Naive thymus-derived CD8-positive, alpha-beta T cell (primary cell): ENCODE measurements at regions not wholly inside any gene's neighbourhood (a gene's known extent, or its start where the extent isn't known, plus 50 kb on each side); places are given as distances from the start of the nearest gene placed in this dataset.

ENCODE experiments used
- ATAC-seq, 2 donors: fragments of 150-1000 bp; cut with Tn5 transposase in 1 of 2; sonication (Bioruptor Pico), chemical (Tn5 transposase) in 1 of 2; 1 replicate in 1 of 2; 2 replicates in 1 of 2; pipeline ENCODE4 v1.10.0; 2021; ENCODE audit warnings: mild to moderate bottlenecking in 2 of 2, moderate library complexity in 2 of 2
- POLR2A ChIA-PET: fragments of 350-600 bp; sonication (Branson Sonifier 250); formaldehyde crosslinking; loops from one replicate; lab custom pipeline; 2021; ENCODE audit warnings: antibody characterized with exemption; lab: Charles Lee
- DNase-seq, 10 donors: peaks; one replicate each; pipeline versions ENCODE4 v3.0.0 to v3.0.0-alpha.2; 2020 to 2022
- H3K27ac Mint-ChIP-seq, 10 donors: one replicate each; pipeline ENCODE4 v1.8.0; 2020 to 2022; ENCODE audit warnings: mild to moderate bottlenecking in 10 of 10, mixed read lengths in 10 of 10, moderate library complexity in 4 of 10, inconsistent platforms in 1 of 10
- H3K27me3 Mint-ChIP-seq, 5 donors: one replicate each; pipeline ENCODE4 v1.8.0; 2021 to 2022; ENCODE audit warnings: mixed read lengths in 5 of 5
- H3K36me3 Mint-ChIP-seq, 3 donors: one replicate each; pipeline ENCODE4 v1.8.0; 2020 to 2022; ENCODE audit warnings: mixed read lengths in 3 of 3, mild to moderate bottlenecking in 2 of 3, inconsistent platforms in 1 of 3
- H3K4me1 Mint-ChIP-seq, 4 donors: one replicate each; pipeline ENCODE4 v1.8.0; 2021 to 2022; ENCODE audit warnings: mixed read lengths in 4 of 4
- H3K4me3 Mint-ChIP-seq, 10 donors: one replicate each; pipeline ENCODE4 v1.8.0; 2020 to 2022; ENCODE audit warnings: mild to moderate bottlenecking in 10 of 10, mixed read lengths in 10 of 10, moderate library complexity in 6 of 10, inconsistent platforms in 1 of 10
- H3K9me3 Mint-ChIP-seq, 9 donors: one replicate each; pipeline ENCODE4 v1.8.0; 2020 to 2022; ENCODE audit warnings: mixed read lengths in 9 of 9, mild to moderate bottlenecking in 3 of 9, inconsistent platforms in 1 of 9, moderate library complexity in 1 of 9

DNA sequence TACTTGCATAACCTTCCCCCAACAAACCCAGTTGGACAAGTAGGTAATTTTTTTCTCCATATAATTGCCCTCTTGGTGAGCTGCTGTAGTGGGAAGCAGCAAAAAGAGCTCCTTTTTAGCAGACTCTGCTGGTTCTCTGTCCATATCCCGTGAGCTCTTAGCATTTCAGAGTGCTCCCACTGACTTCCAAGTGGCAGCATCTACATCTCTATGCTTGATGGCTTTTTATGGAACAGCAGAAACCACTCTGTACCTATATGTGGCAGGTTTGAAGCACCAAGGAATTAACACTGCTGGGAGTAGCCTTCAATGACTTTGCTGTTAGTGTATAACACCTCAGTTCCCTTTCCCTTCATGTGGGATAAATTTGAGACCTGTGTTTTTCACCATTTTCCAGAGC, 168.4 kb upstream of the NHS start:
- peaks cover 0 to 2% (median 0%) of the 10 kb centered on the region in 4 donors for H3K4me1 Mint-ChIP-seq
- H3K9me3 Mint-ChIP-seq = peaks cover 0 to 6% (median 0%) of the 10 kb centered on the region in 9 donors
- H3K27me3 Mint-ChIP-seq = peaks cover 0 to 10% (median 3%) of the 10 kb centered on the region in 5 donors
- no peak overlapping the region for H3K27ac Mint-ChIP-seq
- H3K36me3 Mint-ChIP-seq = no peaks in the 10 kb centered on the region
- ATAC-seq (no peak), DNase-seq (no peak)
- H3K4me3 Mint-ChIP-seq = no peak overlapping the region
- POLR2A ChIA-PET = no interaction called here

DNA sequence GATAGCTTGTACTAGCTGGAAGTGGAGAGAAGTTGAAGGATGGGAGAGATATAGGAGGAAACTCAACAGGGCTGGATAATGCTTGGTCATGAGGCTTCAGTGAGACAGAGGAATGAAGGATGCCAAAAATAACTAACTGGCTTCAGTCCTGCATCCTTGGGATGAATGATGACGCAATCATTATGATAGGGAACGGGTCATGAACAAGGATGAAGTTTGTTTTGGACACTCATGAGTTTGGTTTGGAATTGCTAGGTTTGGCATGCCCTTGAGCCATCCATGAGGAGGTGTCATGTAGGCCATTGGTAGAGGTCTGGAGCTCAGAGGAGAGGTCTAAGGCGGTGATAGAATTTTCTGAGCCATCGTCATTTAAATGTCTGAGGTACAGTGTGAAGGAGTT, 160.0 kb upstream of the NHS start:
- peaks cover 0 to 20% (median 11%) of the 10 kb centered on the region in 9 donors for H3K9me3 Mint-ChIP-seq
- H3K27me3 Mint-ChIP-seq = peaks cover 3 to 22% (median 7%) of the 10 kb centered on the region in 5 donors
- no peak overlapping the region for H3K27ac Mint-ChIP-seq
- no peaks in the 10 kb centered on the region for H3K36me3 Mint-ChIP-seq
- DNase-seq (no peak), ATAC-seq (no peak)
- POLR2A ChIA-PET = no interaction called here
- no peak overlapping the region for H3K4me3 Mint-ChIP-seq
- H3K4me1 Mint-ChIP-seq = peaks cover 0 to 2% (median 0%) of the 10 kb centered on the region in 4 donors

DNA sequence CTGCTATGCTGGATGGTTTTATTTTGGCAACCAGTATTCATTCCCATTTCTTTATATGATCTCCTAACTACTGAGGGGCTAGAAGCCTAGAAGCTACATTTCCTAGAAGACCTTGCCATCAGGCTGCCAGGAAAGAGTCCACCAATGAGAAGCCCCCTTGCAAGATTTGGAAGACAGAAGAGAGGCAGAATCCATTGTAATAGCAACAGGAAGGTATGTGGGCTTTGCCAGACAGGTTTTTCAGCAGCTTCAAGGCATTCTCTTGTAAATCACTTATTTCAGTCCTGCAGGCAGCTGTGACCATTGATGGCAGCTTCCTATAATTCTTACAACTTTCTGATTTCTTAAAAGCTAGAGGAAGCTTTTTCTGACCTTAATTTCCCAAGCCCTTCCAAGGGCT, 148.3 kb upstream of the NHS start:
- Mint-ChIP-seq H3K36me3 (no peaks in the 10 kb centered on the region), H3K9me3 (peaks cover 0 to 7% (median 0%) of the 10 kb centered on the region in 9 donors), H3K4me1 (no peaks in the 10 kb centered on the region), H3K4me3 (no peak overlapping the region), H3K27me3 (peaks cover 0 to 4% (median 0%) of the 10 kb centered on the region in 5 donors), H3K27ac (no peak overlapping the region)
- no peak for ATAC-seq
- no peak for DNase-seq
- POLR2A ChIA-PET = no interaction called here

DNA sequence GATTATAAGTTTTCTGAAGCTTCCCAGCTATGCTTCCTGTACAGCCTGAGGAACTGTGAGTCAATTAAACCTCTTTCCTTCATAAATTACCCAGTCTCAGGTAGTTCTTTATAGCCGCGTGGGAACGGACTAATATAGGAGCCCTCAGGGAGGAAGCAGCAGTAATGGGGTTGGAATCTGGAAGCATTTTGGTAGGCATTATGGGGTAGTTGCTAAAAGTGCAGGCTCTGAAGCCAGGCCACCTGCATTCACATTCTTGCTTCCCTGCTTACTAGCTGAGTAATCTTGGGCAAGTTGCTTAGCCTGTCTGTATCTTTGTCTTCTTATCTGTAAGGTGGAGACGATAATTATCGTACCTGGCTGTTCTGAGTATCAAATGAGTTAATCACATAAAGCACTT, 137.9 kb upstream of the NHS start:
- Mint-ChIP-seq H3K4me1 (no peaks in the 10 kb centered on the region), H3K4me3 (no peak overlapping the region), H3K36me3 (no peaks in the 10 kb centered on the region), H3K27ac (no peak overlapping the region), H3K27me3 (peaks cover 2 to 28% (median 9%) of the 10 kb centered on the region in 5 donors), H3K9me3 (peaks cover 0 to 10% (median 0%) of the 10 kb centered on the region in 9 donors)
- ATAC-seq (no peak), DNase-seq (no peak)
- POLR2A ChIA-PET = no interaction called here

DNA sequence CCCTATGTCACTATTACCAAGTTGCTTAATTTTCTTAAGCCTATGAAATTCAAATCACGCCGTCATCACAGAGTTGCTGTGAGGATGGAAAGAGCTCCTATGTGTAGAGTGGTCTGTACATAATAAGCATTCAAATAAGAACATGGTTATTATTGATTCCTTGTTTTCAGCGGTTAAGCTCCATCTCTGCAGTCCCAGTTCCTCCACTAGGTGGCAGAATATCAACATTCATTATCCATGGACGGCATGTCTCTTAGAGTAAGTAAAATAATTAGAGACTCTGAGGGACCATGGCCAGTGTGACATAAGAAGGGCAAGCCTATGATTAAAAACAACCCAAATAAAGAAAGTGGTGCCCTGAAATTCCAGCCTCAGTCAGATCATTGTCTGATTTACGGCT, 132.5 kb upstream of the NHS start:
- Mint-ChIP-seq H3K27me3 (peaks cover 1 to 9% (median 3%) of the 10 kb centered on the region in 5 donors), H3K36me3 (no peaks in the 10 kb centered on the region), H3K27ac (no peak overlapping the region), H3K4me3 (no peak overlapping the region), H3K9me3 (no peaks in the 10 kb centered on the region), H3K4me1 (no peaks in the 10 kb centered on the region)
- POLR2A ChIA-PET = no interaction called here
- DNase-seq (peak in 7 of 10 donors; percentile 1 to 36 (median 18)), ATAC-seq (no peak)

DNA sequence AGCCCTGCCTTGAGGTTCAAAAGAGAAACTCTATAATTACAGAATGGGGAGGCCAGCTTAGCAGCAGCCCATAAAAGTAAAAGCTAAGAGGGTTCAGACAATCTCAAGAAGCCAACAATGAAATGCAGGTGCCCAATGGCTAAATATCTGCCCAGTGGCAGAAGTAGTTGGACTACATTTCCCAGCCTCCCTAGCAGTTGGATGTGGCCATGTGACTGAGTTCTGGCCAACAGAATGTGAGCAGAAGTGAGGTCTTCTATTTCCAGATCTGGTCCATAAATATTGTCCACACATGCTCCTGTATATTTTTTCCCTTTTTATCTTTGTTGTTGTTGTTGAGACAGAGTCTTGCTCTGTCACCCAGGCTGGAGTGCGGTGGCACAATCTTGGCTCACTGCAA, 127.9 kb upstream of the NHS start:
- peaks cover 0 to 4% (median 0%) of the 10 kb centered on the region in 5 donors for H3K27me3 Mint-ChIP-seq
- peaks cover 0 to 5% (median 0%) of the 10 kb centered on the region in 9 donors for H3K9me3 Mint-ChIP-seq
- POLR2A ChIA-PET = no interaction called here
- no peak overlapping the region for H3K4me3 Mint-ChIP-seq
- no peaks in the 10 kb centered on the region for H3K4me1 Mint-ChIP-seq
- no peaks in the 10 kb centered on the region for H3K36me3 Mint-ChIP-seq
- DNase-seq = no peak
- no peak for ATAC-seq
- H3K27ac Mint-ChIP-seq = no peak overlapping the region

DNA sequence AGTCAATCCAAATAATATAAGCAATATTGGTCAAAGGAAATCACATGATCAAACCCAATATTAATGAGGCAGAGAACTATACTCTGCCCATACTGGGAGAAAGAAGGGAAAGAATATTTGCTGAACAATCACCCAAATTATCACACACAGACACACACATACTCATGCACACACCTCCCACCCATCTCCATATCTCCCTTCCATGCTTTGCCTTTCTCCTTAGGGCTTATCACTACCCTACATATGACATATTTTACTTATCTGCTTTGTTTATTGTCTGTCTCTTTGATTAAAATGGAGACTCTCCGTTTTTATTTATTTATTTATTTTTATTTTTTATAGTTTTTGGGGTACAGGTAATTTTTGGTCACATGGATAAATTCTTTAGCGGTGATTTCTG, 112.9 kb upstream of the NHS start:
- Mint-ChIP-seq H3K27ac (no peak overlapping the region), H3K4me3 (no peak overlapping the region), H3K27me3 (peaks cover 0 to 9% (median 2%) of the 10 kb centered on the region in 5 donors), H3K9me3 (peaks cover 0 to 31% (median 13%) of the 10 kb centered on the region in 9 donors), H3K4me1 (no peaks in the 10 kb centered on the region), H3K36me3 (peaks cover 0 to 12% (median 0%) of the 10 kb centered on the region in 3 donors)
- POLR2A ChIA-PET = no interaction called here
- DNase-seq = no peak
- no peak for ATAC-seq

DNA sequence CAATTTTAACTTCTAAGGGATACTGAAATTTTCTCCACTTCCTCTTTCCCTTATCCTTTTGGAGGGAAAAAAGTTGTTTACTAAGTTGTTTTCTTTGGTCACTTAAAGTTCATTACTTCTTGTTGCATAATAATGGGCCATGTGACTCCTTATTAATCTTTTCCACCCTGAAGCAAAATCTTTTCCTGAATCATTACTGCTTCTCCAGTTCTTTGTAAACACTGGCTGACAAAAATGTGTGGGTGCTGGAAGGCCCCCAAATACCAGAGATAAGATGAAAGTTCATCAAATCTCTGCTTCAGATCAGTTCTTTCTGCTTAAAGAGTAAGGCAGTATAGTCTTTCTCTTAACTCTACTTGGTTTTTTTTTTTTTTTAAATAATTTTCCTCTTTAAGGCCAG, 108.9 kb upstream of the NHS start:
- POLR2A ChIA-PET = no interaction called here
- Mint-ChIP-seq H3K4me3 (no peak overlapping the region), H3K27me3 (peaks cover 0 to 14% (median 9%) of the 10 kb centered on the region in 5 donors), H3K27ac (no peak overlapping the region), H3K36me3 (peaks cover 0 to 12% (median 0%) of the 10 kb centered on the region in 3 donors), H3K9me3 (peaks cover 0 to 31% (median 11%) of the 10 kb centered on the region in 9 donors), H3K4me1 (no peaks in the 10 kb centered on the region)
- no peak for DNase-seq
- no peak for ATAC-seq

DNA sequence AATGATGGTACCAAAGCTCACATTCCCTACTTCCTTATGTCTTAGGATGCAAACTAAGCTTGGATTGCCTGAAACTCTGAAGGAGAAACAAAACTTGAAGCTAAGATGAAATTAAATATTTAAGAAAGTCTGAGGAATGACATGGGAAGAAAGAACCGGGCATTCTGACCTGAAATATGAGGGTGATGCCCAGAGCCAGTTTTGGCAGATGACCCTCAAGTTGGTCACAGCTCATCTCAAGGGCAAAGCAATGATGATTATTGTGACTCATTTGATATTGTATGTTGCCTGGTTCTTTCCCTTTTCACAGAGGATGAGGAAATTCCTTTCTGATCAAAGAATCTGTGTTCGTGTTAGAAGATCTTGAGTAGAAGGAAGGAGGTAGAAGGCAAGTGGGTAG, 96.0 kb upstream of the NHS start:
- DNase-seq (no peak), ATAC-seq (no peak)
- Mint-ChIP-seq H3K4me3 (no peak overlapping the region), H3K36me3 (peaks cover 0 to 10% (median 0%) of the 10 kb centered on the region in 3 donors), H3K9me3 (peaks cover 0 to 15% (median 3%) of the 10 kb centered on the region in 9 donors), H3K27ac (no peak overlapping the region), H3K4me1 (no peaks in the 10 kb centered on the region), H3K27me3 (peaks cover 0 to 11% (median 0%) of the 10 kb centered on the region in 5 donors)
- POLR2A ChIA-PET = no interaction called here

DNA sequence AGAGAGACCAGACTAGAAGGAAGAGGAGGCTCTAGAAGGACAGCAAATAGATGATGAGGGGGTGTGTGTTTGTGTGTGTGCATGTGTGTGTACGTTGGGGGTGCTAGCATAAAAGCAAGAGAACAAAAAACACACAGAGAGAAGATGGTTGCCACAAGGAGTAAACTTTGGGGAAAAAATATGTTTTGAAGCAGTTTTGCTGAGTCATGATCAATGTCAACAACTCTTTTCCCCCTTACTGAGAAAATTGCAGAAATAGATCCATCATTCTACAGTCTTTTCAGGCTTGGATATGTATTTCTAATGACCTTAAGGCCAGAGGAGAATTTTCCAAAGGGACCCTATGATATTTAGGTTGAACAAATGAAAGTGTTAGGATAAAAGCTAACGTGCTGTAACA, 89.0 kb upstream of the NHS start:
- DNase-seq (no peak), ATAC-seq (no peak)
- peaks cover 0 to 9% (median 4%) of the 10 kb centered on the region in 9 donors for H3K9me3 Mint-ChIP-seq
- H3K27me3 Mint-ChIP-seq = peaks cover 0 to 5% (median 4%) of the 10 kb centered on the region in 5 donors
- H3K27ac Mint-ChIP-seq = no peak overlapping the region
- no peak overlapping the region for H3K4me3 Mint-ChIP-seq
- POLR2A ChIA-PET = no interaction called here
- H3K36me3 Mint-ChIP-seq = peaks cover 0 to 4% (median 0%) of the 10 kb centered on the region in 3 donors
- H3K4me1 Mint-ChIP-seq = no peaks in the 10 kb centered on the region

DNA sequence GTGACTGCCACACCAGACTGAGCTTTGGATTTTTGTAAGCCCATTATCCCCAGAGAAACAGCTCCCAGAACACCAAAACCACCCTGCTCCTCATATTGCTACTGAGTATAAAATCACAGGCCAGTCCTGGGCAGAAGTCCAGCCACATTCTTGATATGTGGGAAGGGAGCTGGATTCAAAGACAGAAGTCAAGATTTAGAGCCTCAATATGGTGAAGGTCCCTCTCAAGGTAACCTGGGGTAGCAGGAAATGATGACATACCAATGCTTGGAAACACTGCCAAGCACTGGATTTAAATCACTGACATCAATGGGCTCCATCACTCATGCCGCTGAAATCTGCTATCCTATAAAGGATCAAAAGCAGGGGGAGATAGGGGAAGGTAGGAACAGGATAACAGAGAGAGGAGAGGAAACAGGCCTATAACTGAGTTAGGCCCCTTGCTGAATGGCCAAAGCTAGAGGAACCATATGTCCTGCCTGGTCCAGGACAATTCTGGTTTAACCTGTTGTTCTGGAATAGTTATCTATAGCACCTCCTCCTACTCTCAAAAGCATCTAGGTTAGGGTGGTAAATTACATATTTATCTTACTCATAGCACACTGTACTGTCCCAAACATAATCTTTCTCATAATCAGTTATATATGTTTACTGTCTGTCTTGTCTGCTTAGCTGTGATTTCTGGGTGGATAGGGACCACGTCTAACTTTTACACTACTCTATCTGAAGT, 83.7 kb upstream of the NHS start:
- ATAC-seq (no peak), DNase-seq (no peak)
- peaks cover 0 to 12% (median 5%) of the 10 kb centered on the region in 5 donors for H3K27me3 Mint-ChIP-seq
- H3K27ac Mint-ChIP-seq = peak overlapping the region in 1 of 10 donors; percentile 64
- H3K4me1 Mint-ChIP-seq = no peaks in the 10 kb centered on the region
- H3K4me3 Mint-ChIP-seq = no peak overlapping the region
- POLR2A ChIA-PET = no interaction called here
- peaks cover 0 to 9% (median 2%) of the 10 kb centered on the region in 9 donors for H3K9me3 Mint-ChIP-seq
- H3K36me3 Mint-ChIP-seq = no peaks in the 10 kb centered on the region

DNA sequence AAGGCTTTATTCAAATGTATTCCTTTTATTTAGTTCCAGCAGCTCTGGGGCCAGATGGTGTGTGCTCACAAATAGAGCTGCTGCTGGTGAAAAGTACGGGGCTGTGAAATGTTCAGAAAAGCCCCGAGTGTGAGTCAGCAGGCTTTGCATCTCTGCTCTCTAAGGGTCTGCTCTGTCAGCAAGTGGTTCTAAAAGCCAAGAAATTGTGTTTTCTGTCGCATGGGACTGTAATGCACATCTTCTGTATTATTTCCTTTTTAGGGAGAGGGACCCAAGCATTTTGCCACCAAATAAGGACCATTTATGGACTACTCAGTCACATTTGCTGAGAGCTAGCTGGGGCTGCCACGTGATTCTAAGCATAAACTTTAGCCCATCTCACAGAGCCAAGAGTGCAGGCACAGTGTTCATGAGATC, 82.9 kb upstream of the NHS start:
- H3K36me3 Mint-ChIP-seq = no peaks in the 10 kb centered on the region
- H3K4me1 Mint-ChIP-seq = no peaks in the 10 kb centered on the region
- H3K27me3 Mint-ChIP-seq = peaks cover 0 to 10% (median 5%) of the 10 kb centered on the region in 5 donors
- DNase-seq (no peak), ATAC-seq (no peak)
- peaks cover 0 to 9% (median 2%) of the 10 kb centered on the region in 9 donors for H3K9me3 Mint-ChIP-seq
- no peak overlapping the region for H3K27ac Mint-ChIP-seq
- POLR2A ChIA-PET = no interaction called here
- H3K4me3 Mint-ChIP-seq = no peak overlapping the region

DNA sequence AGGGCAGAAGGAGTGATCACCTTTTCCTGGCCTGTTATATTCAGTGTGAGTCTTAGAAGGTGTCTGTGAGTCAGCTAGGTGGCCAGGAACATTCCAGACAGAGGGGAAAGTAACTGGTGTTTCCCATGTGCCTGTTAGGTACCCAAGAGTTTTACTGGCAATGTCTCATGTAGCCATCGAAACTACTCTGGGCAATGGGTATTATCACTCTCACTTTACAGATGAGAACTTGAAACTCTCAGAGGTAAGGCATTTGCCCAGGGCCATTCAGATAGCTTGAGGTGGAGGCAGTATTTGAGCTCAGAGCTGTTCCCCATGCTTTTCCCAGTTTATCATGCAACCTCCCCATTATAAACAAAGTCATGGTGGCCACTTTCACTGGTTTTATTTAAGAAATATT, 80.4 kb upstream of the NHS start:
- H3K36me3 Mint-ChIP-seq = no peaks in the 10 kb centered on the region
- no peaks in the 10 kb centered on the region for H3K4me1 Mint-ChIP-seq
- H3K9me3 Mint-ChIP-seq = peaks cover 0 to 8% (median 4%) of the 10 kb centered on the region in 9 donors
- H3K27me3 Mint-ChIP-seq = peaks cover 0 to 8% (median 4%) of the 10 kb centered on the region in 5 donors
- no peak for ATAC-seq
- H3K4me3 Mint-ChIP-seq = no peak overlapping the region
- H3K27ac Mint-ChIP-seq = no peak overlapping the region
- DNase-seq = no peak
- POLR2A ChIA-PET = no interaction called here
